ENCODE measurements at regions not wholly inside any gene's neighbourhood (a gene's known extent, or its start where the extent isn't known, plus 50 kb on each side); places are given as distances from the start of the nearest gene placed in this dataset.

DNA sequence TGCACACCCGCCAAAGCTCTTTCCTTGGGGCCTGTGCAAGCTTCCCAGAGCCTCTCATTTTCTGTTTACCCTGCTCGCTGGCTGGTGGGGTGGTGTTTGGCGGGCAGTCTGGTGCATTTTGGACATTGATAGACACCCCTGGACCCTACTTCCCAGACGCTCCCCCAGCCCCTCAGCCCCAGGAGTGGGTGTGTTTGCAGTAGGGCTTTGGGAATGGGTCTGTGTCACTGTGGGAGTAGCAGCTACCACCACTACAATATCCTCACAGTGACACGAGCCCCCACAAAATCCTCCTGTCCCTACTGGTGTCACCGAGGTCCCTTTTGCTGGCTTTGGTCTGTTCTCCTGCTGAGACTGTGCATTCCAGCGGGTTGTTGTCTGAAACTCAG is 371.3 kb downstream of the TMEM121 start:
- TF ChIP-seq, protein P1, sequence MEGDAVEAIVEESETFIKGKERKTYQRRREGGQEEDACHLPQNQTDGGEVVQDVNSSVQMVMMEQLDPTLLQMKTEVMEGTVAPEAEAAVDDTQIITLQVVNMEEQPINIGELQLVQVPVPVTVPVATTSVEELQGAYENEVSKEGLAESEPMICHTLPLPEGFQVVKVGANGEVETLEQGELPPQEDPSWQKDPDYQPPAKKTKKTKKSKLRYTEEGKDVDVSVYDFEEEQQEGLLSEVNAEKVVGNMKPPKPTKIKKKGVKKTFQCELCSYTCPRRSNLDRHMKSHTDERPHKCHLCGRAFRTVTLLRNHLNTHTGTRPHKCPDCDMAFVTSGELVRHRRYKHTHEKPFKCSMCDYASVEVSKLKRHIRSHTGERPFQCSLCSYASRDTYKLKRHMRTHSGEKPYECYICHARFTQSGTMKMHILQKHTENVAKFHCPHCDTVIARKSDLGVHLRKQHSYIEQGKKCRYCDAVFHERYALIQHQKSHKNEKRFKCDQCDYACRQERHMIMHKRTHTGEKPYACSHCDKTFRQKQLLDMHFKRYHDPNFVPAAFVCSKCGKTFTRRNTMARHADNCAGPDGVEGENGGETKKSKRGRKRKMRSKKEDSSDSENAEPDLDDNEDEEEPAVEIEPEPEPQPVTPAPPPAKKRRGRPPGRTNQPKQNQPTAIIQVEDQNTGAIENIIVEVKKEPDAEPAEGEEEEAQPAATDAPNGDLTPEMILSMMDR (IDR thresholded peaks at IDR 0.05; ENCODE audit: extremely low read depth in 1 of 2, insufficient read depth in 1 of 2, low read depth in 1 of 2, low read length in 2 of 2) = no peak
- TF ChIP-seq MYC (IDR thresholded peaks at IDR 0.05; ENCODE audit: low read depth, low read length) (no peak), EZH2 (IDR thresholded peaks at IDR 0.05; ENCODE audit: borderline replicate concordance, low read depth, low read length, severe bottlenecking) (no peak), POLR2A (IDR thresholded peaks at IDR 0.05; ENCODE audit: low read depth, low read length) (no peak), POLR2AphosphoS5 (IDR thresholded peaks at IDR 0.05; ENCODE audit: insufficient read depth, low read depth, low read length) (no peak), FOS (IDR thresholded peaks at IDR 0.05; ENCODE audit: borderline replicate concordance, insufficient read depth, low read length) (no peak), JUN (IDR thresholded peaks at IDR 0.05; ENCODE audit: borderline replicate concordance, insufficient read depth, insufficient read length, low read depth) (no peak), GATA2 (IDR thresholded peaks at IDR 0.05; ENCODE audit: insufficient read depth, insufficient read length, low read depth, low read length) (no peak)
- TF ChIP-seq, protein P2, sequence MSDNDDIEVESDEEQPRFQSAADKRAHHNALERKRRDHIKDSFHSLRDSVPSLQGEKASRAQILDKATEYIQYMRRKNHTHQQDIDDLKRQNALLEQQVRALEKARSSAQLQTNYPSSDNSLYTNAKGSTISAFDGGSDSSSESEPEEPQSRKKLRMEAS (IDR thresholded peaks at IDR 0.05; ENCODE audit: insufficient read depth, insufficient read length) = no peak

All from endothelial cell of umbilical vein (primary cell).